Caki2 (cell line): ENCODE measurements at regions not wholly inside any gene's neighbourhood (a gene's known extent, or its start where the extent isn't known, plus 50 kb on each side); places are given as distances from the start of the nearest gene placed in this dataset.

Experiments
- DNase-seq: peaks from one replicate; pipeline ENCODE4 v3.0.0-alpha.2; 2015; ENCODE audit warnings: low read depth
- in situ Hi-C: cut with HindIII; loops from 2 replicates; pipeline ENCODE4 v1.10.0; 2016; ENCODE audit warnings: low sequenced_read_pairs, low pct_unique_long_range_greater_than_20kb, mixed read lengths

DNA sequence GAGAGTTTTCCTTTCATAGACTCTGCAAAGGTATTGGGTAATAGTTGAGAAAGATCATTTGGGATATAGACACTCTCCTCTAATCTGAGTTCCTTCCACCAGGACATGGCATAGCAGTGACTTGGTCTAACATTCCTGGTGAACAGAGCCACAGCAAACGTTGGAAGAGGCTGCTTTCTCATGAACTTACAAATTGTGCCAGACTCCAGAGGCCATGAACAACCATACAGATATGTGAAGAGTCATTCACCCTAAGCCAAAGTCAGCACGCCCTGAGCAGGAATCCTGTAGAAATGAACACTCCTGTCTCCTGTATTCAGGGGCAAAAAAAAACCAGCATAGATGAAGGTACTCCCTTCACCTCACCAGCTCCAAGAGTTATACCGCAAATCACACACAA is 152.8 kb downstream of the TMEM18 start:
- DNase-seq = peak; percentile 12
- in situ Hi-C loops = no loop called here

DNA sequence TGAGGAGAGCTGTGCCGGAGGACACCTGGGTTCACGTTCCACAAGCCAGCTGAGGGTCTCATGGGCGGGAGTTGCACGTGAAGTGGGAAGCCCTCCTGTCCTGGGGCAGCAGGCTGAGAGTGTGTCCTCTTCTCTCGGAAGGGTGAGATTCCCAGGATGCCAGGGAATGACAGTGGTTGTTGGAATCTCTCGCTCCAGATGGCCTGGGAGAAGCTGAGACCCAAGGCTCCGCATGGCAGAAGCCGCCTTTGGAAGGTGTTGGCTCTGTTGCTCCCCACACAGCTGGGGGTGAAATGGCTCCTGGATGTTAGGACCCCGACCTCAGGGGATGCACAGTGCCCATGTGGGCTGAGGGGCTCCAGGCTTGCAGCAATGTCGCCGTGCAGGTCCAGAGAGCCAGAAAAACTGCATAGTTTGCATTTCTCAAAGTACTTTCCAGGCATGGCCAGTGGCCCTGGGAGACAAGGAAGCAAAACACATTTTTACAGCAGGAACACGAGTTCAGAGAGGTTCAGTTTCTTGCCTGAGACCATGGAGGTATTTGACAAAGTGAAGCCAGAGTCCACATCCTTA is 153.4 kb downstream of the TMEM18 start:
- in situ Hi-C loops = no loop called here
- DNase-seq = no peak

- DNase-seq = no peak
- in situ Hi-C loops = no loop called here
Observed at GRCh38 chr2:522776-523175, 154.4 kb downstream of the TMEM18 start.

- in situ Hi-C loops = no loop called here
- no peak for DNase-seq
Observed at GRCh38 chr2:521853-522530, 155.2 kb downstream of the TMEM18 start.

- in situ Hi-C loops = no loop called here
- no peak for DNase-seq
Observed at GRCh38 chr2:520663-521340, 156.4 kb downstream of the TMEM18 start.

DNA sequence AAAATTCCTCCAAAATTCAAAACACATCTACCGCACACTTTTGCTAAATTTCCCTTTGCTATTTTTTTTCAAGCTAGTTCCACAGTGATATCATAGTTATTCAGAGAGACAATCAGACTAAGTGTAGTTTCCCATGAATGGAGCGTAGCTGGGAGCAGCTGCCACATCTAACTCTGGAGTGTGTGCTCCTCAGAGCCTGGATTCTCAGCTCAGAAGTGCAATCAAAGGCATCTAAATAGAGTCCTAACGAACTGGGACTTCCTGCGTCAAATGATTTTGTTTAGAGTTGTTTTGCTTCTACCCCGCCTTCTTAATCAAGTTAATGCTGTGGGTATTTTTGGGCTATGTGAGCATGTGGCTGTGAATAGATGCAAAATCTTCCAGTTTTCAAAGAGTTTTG is 160.3 kb downstream of the TMEM18 start:
- DNase-seq = no peak
- in situ Hi-C loops = no loop called here

DNA sequence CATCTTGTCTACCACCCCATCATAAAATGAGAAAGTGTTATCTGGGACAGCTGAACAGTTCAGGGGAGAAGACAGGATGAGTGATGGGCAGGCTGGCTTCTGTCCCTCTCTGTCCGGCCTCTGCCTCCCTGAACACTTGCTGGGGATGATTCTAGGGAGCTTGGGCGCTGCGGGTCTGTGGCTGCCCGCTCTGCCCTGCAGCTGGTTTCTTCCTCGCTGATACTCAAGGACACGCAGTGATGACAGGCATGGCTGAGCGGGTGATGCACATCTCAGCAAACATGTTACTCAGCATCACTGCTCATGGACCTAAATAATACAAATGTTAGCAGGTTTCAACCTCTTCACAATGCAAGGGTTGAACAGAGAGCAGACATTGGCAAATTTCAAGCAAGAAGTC is 161.1 kb downstream of the TMEM18 start:
- no peak for DNase-seq

DNA sequence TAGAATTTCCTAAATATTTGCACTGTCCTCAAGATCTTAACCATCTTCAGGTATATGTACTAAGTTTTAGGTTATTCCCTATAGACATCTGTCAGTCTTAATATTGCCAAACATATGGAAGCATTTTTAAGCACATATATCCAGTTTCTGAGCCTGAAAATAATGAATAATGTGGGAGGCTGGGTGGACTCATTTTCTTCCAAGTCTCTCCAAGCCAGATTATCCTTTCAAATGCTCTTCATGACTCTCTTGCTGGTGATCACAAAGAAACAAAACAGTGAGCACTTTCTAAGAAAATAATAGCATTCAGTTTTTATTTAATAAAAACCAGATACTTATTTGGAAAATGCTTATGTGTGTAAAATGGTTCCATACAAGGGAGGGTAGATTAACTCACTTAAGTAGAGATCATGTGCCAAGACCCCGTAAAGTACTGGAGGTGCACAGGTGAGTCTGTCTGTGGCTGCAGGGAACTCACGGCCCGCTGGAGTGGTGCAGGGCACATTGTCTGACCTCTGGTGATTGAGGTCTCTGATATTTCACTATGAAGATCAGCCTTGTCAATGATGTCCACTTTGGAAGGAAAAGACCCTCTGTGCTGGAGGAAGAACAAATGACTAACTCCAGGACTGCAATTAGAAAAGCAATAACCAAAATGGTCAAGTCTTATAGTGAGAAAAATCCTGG is 161.6 kb downstream of the TMEM18 start:
- no peak for DNase-seq
- in situ Hi-C loops = no loop called here

More for the DNA sequence above, 161.1 kb downstream of the TMEM18 start:
- in situ Hi-C loops = no loop called here

- no peak for DNase-seq
Observed at GRCh38 chr2:513981-514706, 163.1 kb downstream of the TMEM18 start.

DNA sequence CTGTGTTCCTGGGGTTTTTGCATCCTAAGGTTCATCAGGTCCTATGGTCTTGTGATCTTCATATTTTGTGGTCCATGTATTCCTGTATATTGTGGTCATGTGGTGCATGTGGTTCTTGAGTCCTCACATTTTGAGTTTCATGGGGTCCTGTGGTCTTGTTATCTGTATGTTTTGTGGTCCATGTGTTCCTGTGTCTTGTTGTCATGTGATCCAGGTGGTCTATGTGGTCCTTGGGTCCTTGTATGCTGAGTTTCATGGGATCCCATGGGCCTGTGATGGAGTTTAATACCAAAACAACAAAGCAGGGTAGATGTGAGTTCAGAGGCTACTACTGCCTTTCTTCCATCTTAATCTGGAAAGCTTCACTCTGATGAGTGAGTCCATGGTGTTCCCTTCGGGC is 166.4 kb downstream of the TMEM18 start:
- no peak for DNase-seq

More at GRCh38 chr2:513981-514706, 163.1 kb downstream of the TMEM18 start:
- in situ Hi-C loops = no loop called here

DNA sequence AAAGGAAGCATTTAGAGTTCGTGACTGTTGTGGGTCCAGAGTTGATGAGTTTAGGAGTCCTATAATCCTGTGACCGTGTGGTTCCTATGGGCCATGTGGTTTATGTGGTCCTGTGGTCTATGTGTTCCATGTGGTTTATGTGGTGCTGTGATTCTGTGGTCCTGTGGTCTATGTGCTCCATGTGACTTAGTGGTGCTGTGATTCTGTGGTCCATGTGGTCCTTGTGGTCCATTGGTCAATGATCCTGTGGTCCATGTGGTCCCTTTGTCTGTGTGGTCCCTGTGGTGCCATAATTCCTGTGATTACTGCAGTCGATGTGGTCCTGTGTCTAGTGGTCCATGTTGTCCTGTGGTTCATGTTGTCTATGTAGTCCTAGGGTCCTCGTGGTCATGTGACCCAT is 167.3 kb downstream of the TMEM18 start:
- in situ Hi-C loops = no loop called here
- DNase-seq = no peak

More for the DNA sequence above, 166.4 kb downstream of the TMEM18 start:
- in situ Hi-C loops = no loop called here

- in situ Hi-C loops = no loop called here
- DNase-seq = no peak
Observed at GRCh38 chr2:508121-508520, 169.1 kb downstream of the TMEM18 start.

DNA sequence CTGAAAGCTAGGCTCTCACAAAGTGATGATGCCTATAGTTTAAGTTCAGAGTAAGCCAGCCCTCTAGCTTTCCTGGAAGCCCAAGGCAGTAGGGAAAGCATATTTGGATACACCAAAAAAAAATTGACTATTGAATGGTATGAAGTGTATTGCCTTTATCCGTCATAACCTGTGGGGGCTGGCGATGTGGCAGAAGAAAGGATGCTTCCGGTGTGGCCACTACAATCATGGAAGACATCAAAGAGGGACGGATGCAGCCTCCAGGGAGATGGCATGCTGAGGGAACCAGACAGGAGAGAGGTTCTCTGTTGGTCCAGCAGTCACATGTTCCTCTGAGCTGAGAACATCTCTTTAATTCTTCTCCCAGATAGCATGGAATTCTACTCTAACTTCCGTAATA is 170.3 kb downstream of the TMEM18 start:
- in situ Hi-C loops = no loop called here
- no peak for DNase-seq

DNA sequence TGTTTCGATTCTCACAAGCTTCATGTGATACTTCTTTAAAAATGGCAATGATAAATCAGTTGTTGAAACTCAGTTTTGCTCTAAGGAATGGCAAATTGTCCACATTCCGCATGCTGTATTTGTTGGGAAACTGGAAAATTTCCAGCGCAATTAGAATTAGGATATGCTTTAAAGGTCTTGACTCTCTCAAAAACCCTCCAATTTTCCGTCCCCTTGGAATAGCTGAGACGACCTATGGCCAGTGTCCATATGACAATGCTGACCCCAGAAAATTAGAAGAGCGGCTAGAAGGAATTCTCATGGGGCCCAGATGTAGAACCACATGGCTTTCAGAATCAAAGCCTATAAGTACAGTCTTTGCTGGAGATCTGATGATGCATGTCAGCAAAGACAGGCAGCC is 170.8 kb downstream of the TMEM18 start:
- no peak for DNase-seq
- in situ Hi-C loops = no loop called here

DNA sequence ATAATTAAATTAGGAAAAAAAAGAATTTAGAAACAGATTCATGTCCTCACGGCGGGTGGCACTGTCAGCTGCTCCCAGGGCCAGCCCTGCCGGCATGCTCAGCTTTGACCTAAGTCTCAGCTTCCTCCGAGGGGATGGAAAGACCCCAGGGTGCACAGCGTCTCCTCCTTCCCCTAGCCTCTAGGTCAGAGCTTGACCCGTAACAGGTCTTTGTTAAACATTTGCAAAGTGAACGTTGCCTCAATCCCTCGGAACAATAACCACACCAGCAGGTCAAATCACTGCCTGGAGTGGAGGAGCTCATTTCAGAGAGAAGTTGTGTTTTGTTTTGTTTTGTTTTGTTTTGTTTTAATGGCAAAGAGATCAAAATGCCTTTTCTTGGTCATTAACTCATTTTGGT is 171.3 kb downstream of the TMEM18 start:
- in situ Hi-C loops = no loop called here
- DNase-seq = no peak

DNA sequence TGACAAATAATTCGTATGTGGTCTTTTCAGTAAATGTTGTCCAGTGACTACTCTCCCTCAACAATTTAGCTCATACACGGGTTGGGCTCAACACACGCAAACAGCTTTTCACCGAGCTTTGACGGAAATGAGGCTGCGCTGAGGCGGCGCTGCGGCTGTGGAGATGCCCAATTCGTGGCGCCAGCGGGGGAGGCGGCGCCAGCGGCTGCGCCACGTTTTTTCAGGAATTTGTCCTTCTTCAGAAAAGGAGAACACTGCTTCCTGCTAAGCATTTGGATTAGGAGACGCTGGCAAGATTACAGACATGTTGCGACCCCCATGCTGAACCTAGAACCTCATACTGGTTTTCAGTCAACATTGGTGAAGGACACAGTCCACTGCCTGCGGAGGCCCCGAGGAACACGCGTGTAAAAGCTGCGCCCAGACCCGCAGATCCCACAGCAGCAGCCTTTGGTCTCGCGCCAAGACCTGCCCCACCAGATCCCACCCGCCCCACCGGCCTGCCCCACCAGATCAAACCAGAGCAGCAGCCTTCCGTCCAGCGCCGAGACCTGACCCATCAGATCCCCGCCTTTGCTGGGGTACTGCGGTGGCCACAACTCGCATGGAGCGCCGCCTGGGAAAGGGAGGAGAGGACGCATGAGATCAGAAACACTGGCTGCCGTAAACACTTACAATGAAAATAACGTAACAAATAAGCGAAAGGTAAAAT is 173.8 kb downstream of the TMEM18 start:
- in situ Hi-C loops = no loop called here
- DNase-seq = no peak

GRCh38 chr2:502831-503230 is 174.4 kb downstream of the TMEM18 start:
- in situ Hi-C loops = no loop called here

DNA sequence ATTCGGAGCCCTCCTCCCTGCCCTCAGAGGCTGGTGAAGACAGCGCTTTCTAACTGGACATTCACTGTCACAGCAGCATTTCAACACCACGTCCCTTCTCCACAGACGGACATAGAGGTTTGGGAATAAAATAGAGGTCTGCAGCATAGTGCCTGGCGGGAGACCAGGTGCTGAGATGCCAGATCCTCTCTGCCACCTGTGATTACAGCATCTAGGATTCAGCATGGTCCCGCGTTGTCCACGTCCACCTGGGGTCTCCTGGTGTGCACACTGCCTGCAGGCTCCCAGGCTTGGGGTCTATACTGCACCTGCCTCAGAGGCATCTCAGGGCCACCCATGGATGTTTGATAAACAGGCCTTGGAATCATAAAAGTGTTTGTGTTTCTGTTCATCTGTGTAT is 175.5 kb downstream of the TMEM18 start:
- in situ Hi-C loops = no loop called here
- no peak for DNase-seq

More at GRCh38 chr2:502831-503230, 174.4 kb downstream of the TMEM18 start:
- DNase-seq = no peak
